OCI-M1 (cell line): ENCODE measurements at regions not wholly inside any gene's neighbourhood (a gene's known extent, or its start where the extent isn't known, plus 50 kb on each side); places are given as distances from the start of the nearest gene placed in this dataset.

Source experiments
- DNase-seq: peaks from one replicate; lab custom pipeline; 2025; lab: John Stamatoyannopoulos, UW

DNA sequence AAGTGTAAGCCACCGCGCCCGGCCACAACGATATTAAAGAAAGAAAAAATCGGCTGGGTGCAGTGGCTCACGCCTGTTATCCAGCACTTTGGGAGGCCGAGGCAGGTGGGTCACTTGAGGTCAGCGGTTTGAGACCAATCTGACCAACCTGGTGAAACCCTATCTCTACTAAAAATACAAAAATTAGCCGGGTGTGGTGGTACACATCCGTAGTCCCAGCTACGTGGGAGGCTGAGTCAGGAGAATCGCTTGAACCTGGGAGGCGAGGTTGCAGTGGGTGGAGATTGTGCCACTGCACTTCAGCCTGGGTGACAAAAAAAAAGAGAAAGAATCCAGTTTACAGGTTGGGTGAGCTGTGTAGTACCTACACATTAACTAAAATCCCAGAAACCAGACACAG lies 99.9 kb upstream of the CACNA1A start:
- DNase-seq, result no peak

DNA sequence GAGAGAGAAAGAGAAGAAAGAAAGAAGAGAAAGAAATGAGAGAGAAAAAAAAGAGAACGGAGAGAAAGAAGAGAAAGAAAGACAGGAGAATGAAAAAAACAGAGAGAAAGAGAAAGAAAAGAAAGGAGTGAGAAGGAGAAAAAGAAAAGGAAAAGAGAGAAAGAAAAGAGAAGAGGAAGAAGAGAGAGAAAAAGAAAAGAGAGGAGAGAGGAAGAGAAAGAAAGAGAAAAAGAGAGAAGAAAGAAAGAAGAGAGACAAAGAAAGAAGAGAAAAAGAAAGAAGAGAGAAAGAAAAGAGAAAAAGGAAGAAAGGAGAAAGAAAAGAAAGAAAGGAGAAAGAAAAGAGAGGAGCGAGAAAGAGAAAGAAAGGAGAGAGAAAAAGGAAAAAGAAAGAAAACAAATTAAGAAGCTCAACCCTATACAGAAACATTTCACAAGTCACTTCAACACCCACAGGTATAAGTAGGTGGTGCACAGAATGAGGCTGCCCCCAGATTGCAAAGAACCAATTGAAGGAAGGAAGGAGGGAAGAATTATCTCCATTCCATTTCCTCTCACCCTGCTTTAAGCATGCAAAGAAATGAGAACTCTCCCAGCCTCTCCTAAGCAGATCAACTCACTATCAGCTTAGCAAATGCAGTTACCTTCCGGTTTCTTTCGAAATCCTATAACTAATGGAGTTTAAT lies 98.8 kb upstream of the CACNA1A start:
- peak; percentile 90 for DNase-seq

GRCh38 chr19:13600802-13601201 lies 94.5 kb upstream of the CACNA1A start:
- no peak for DNase-seq

DNA sequence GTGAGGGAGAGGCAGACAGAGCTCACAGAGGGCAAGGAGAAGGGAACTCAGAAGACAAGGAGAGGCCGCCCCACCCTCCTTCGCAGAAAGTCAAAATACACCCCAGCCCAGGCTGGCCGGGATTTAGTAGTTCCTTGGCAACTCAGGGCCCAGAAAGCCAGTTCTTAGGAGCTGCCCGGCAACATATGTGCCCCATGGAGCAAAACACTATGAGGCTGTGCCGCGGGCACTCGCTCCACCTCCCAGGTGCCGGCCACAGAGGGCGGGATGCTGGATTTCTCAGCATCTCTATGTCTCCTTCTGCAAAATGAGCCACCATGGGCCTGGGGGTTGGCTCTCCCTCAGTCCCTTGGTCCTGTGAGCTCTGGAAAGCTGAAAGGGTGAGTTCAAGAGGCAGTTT lies 93.8 kb upstream of the CACNA1A start:
- no peak for DNase-seq

DNA sequence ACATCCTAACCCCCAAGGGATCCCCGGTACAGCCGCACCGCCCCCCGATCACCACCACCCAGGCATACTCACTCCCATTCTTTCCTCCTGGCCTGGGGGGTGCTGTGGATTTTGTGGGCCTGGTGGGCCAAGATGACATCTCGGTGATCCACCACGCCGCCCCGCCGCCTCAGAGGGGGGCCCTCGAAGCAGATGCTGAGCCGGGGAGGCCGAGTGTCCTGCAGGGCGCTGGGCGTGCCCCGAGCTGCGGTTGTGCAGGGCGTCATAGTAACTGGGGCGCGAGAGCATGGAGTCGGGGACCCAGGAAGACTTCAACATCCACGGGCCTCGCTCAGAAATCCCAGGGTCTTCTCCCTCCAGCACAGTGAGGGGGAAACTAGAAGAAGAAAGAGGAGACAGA lies 93.4 kb upstream of the CACNA1A start:
- DNase-seq, result no peak

DNA sequence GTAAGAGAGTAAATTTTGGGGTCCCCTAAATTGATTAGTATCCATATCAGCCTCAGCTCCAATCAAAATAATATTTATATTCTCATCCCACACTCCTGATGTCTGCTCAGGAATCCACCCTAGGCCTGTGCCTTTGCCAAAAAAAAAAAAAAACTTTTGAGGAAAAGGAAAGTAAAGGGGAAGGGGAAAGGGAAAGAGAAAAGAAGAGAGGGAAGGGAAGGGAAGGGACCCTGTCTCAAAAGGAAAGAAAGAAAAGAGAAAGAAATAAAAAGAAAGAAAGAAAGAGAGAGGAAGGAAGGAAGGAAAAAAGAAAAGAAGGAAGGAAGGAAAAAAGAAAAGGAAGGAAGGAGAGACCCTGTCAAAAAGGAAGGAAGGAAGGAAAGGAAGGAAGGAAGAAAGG lies 91.8 kb upstream of the CACNA1A start:
- DNase-seq, result no peak

DNA sequence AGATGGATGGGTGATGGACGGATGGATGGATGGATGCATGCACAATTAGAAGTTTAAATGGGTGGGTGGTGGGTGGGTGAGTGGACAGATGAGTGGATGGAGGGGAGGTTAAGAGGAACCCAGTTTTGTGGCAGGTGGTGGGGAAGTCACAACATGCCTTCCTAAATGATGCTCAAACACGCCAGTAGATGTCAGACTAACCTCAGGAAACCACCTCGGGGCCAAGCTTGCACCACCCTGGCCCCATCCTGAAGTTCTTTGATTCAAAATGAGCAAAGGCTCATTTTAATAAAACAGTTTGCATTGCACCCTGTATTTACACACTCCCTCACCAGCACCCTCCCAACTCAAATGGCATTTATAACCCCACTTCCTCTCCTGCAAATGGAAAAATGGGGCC lies 91.4 kb upstream of the CACNA1A start:
- peak; percentile 98 for DNase-seq

DNA sequence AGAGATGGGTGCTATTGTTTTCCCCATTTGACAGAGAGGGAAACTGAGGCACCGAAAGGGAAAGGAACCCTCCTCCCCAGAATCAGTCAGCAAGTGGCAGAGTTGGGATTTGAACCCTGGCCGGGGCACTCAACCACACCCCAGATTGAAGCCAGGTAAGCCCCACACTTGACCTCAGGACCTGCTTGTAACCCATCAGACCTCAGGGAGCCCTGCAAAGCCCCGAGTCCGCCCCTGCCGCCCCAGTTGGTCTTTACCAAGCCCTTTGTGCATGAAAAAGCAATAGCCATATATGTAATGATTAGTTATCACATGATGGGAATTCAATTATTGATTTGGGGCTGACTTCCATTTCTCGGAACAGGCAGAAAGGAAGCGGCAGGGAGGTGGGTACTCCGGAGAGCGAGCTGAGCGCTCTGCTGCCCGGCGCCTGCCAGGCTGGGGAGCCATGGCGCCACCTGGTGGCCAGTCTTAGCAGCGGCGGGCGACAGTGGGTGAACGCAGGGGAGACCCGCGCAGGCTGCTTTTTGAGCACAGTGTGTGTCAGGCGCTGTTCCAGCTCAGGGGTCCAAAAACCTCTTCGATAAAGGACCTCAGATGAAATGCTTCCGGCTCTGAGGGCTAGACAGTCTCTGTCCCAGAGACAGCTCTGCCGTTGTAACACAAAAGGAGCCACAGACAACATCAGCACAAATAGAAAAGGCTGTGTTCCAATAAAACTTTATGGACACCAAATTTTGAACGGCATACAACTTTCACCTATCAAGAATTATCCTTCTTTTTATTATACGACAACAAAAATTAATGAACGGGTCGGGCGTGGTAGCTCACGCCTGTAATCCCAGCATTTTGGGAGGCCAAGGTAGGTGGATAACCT lies 82.9 kb upstream of the CACNA1A start:
- DNase-seq, result peak; percentile 99

GRCh38 chr19:13585512-13585911 lies 79.2 kb upstream of the CACNA1A start:
- DNase-seq, result no peak

GRCh38 chr19:13583753-13584152 lies 77.5 kb upstream of the CACNA1A start:
- DNase-seq, result no peak

- DNase-seq, result peak; percentile 100
These were observed 76.8 kb upstream of the CACNA1A start for GRCh38 chr19:13583114-13583513.

DNA sequence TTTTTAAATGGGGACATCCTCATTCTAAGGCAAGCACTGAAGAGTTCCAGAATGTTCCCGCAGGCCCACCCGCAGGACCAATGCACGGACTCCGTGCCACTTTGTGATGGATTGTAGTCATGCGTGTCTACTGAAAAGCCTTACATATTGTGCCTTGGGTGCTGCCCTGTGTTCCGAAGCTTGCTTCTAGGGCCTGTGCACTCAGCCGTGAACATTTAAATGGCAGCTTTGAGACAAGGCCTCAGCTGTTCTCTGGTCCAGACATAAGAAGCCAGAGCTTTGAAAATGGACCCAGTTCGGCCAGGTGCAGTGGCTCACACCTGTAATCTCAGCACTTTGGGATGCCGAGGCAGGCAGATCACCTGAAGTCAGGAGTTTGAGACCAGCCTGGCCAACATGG lies 75.3 kb upstream of the CACNA1A start:
- DNase-seq, result no peak

DNA sequence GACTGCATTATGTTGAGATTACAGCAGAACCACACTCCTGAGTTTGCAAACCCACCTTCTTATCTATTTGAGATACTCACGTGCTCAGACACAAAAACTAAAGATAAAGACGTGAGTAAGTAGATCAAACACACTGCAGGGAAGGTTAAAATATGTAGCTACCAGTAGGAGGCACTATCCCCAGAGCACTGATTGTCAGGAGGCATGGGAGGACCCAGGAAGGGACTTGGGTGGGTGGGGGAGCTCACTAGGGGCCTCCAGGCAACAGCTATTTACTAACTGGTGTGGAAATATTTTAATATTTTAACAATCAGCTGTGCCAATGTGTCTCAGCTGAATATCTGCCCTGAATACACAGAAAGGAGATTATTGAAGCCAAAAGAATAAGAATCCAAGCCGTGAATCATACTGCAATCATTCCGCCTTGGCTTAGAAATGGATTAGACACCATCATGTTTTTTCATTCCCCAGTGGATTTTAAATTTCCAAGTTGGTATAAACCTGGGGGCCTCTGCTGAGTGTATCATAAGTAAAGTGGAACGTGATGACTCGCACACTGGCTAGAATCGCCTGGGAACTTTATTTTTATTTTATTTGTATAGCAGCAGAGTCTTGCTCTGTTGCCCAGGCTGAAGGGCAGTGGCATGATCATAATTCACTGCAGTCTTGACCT lies 73.2 kb upstream of the CACNA1A start:
- DNase-seq, result peak; percentile 72

DNA sequence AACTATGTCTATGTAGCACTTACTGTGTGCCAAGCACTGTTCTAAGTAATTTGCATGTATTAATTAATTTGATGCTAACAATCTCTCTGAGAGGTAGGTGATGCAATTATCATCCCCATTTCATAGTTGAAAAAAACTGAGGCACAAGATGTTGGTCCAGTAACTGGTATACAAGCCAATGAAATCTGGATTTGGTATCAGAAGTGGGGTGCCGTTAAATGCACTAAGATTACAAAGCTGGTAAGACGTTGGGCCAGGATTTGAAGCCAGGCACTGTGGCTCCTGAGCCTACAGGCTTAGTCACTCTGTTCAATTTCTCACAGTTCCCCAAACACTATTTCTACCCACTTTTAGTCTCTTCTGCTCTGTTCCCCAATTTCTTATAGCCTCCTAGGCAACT lies 70.4 kb upstream of the CACNA1A start:
- DNase-seq, result no peak

GRCh38 chr19:13574933-13575332 lies 68.7 kb upstream of the CACNA1A start:
- DNase-seq, result peak; percentile 87

GRCh38 chr19:13573056-13573667 lies 66.9 kb upstream of the CACNA1A start:
- no peak for DNase-seq

DNA sequence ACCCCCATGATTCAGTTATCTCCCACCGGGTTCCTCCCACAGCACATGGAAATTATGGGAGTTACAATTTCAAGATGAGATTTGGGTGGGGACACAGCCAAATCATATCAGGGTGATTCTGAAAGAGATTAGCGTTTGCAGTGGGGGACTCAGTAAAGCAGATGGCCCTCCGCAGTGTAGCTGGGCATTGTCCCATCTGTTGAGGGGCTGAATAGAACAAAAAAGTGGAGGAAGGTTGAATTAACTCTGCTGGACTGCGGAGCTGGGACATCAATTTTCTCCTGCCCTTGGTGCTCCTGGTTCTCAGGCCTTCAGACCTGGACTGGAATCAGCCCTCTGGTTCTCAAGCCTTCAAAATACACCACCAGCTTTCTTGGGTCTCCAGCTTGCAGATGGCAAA lies 55.2 kb upstream of the CACNA1A start:
- DNase-seq, result no peak

DNA sequence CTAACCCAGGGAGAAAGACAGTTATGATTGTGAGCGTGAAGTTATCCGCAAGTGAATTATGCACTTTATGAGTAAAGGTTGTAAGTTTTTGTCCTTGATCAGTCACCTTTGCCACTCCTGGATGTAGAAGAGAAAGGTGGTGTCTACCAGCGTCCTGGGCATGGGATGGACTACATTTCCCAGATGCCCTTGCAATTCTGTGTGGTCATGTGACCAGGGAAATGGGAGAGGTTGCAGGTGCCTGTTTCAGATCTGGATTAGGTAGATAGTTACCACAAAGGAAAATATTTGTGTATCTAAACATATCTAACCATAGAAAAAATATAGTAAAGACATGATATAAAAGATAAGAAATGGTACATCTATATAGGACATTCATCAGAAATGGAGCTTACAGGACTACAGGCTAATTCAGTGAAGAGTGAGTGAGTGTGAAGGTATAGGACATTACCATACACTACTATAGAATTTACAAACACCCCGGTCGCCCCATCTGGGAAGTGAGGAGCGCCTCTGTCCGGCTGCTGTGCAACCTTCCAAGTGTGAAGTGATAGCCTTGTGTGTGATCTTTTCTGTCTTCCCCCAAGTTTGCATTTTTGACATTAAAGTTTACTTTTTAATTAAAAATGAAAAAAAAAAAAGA lies 51.6 kb upstream of the CACNA1A start:
- peak; percentile 51 for DNase-seq

DNA sequence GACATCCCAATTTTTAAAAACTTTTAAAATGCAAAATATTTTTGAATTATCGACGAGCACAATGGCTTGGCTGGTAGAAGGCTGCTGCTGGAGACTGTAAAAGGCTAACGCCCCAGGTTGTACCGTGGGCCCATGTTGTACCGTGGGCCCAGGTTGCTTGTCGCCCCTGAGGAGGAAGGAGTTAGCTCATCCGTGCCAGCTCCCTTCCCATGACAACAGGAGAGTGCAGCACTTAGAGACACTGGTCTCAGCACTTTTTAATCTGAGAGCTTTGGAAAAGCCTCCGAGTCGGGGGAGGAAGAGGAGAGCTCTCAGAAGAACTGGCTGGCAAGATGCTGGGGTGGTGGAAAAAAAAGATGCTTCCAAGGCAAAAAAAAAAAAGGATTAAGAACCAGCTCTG lies 50.3 kb upstream of the CACNA1A start:
- DNase-seq, result no peak
